H7 (cell line): ENCODE measurements at regions not wholly inside any gene's neighbourhood (a gene's known extent, or its start where the extent isn't known, plus 50 kb on each side); places are given as distances from the start of the nearest gene placed in this dataset.

Source experiments
- DNase-seq: peaks from one replicate; pipeline ENCODE4 v3.0.0; 2012
- H3K27me3 ChIP-seq: 2 replicates; pipeline ENCODE4 v1.6.0; 2011; ENCODE audit warnings: mild to moderate bottlenecking, low read length; ENCODE audit not compliant: control insufficient read depth, insufficient read depth
- H3K36me3 ChIP-seq: replicated peaks from 2 replicates; pipeline ENCODE4 v1.5.1; 2011; ENCODE audit warnings: low read length; ENCODE audit not compliant: control insufficient read depth, insufficient read depth
- H3K4me3 ChIP-seq: 2 replicates; pipeline ENCODE4 v1.5.1; 2011; ENCODE audit warnings: low read depth, mild to moderate bottlenecking, control low read depth, low read length, moderate library complexity; ENCODE audit not compliant: insufficient read depth

- DNase-seq, result no peak
- no peaks in the 10 kb centered on the region; the same call in 1 of the 2 replicates for H3K27me3 ChIP-seq
- no peak overlapping the region for H3K4me3 ChIP-seq
- no peaks in the 10 kb centered on the region for H3K36me3 ChIP-seq
Observed at GRCh38 chr9:36749461-36749860, 176.8 kb downstream of the MELK start.

GRCh38 chr9:36750630-36751029 is 177.9 kb downstream of the MELK start:
- Histone ChIP-seq H3K27me3 (no peaks in the 10 kb centered on the region; the same call in 1 of the 2 replicates), H3K4me3 (no peak overlapping the region), H3K36me3 (no peaks in the 10 kb centered on the region)
- no peak for DNase-seq

GRCh38 chr9:36755019-36755418 is 182.3 kb downstream of the MELK start:
- no peaks in the 10 kb centered on the region; the same call in 1 of the 2 replicates for H3K27me3 ChIP-seq
- no peak overlapping the region for H3K4me3 ChIP-seq
- no peaks in the 10 kb centered on the region for H3K36me3 ChIP-seq
- DNase-seq, result no peak

- no peak overlapping the region for H3K4me3 ChIP-seq
- no peaks in the 10 kb centered on the region; the same call in 1 of the 2 replicates for H3K27me3 ChIP-seq
- no peaks in the 10 kb centered on the region for H3K36me3 ChIP-seq
- no peak for DNase-seq
Observed at GRCh38 chr9:36759141-36759540, 186.4 kb downstream of the MELK start.

GRCh38 chr9:36759976-36760375 is 187.3 kb downstream of the MELK start:
- no peaks in the 10 kb centered on the region for H3K36me3 ChIP-seq
- DNase-seq, result no peak
- H3K27me3 ChIP-seq, result peaks cover 2% of the 10 kb centered on the region; the same call in 1 of the 2 replicates
- no peak overlapping the region for H3K4me3 ChIP-seq

GRCh38 chr9:36760667-36761420 is 188.1 kb downstream of the MELK start:
- DNase-seq, result no peak
- Histone ChIP-seq H3K4me3 (no peak overlapping the region), H3K36me3 (no peaks in the 10 kb centered on the region), H3K27me3 (peaks cover 2% of the 10 kb centered on the region; the same call in 1 of the 2 replicates)

GRCh38 chr9:36762958-36763357 is 190.3 kb downstream of the MELK start:
- Histone ChIP-seq H3K4me3 (no peak overlapping the region), H3K27me3 (peaks cover 9% of the 10 kb centered on the region; the same call in 1 of the 2 replicates), H3K36me3 (no peaks in the 10 kb centered on the region)
- peak; percentile 68 for DNase-seq

GRCh38 chr9:36763778-36764177 is 191.1 kb downstream of the MELK start:
- Histone ChIP-seq H3K4me3 (no peak overlapping the region), H3K27me3 (peaks cover 11% of the 10 kb centered on the region; the same call in 1 of the 2 replicates), H3K36me3 (no peaks in the 10 kb centered on the region)
- DNase-seq, result no peak

- Histone ChIP-seq H3K4me3 (no peak overlapping the region), H3K36me3 (no peaks in the 10 kb centered on the region), H3K27me3 (peaks cover 11% of the 10 kb centered on the region; the same call in 1 of the 2 replicates)
- DNase-seq, result peak; percentile 60
Observed at GRCh38 chr9:36764364-36765076, 191.8 kb downstream of the MELK start.

- Histone ChIP-seq H3K27me3 (peaks cover 11% of the 10 kb centered on the region; the same call in 1 of the 2 replicates), H3K4me3 (peak overlapping the region; percentile 56), H3K36me3 (no peaks in the 10 kb centered on the region)
- peak; percentile 49 for DNase-seq
Observed at GRCh38 chr9:36765077-36765390, 192.3 kb downstream of the MELK start.

- Histone ChIP-seq H3K27me3 (peaks cover 11% of the 10 kb centered on the region; the same call in 1 of the 2 replicates), H3K4me3 (peak overlapping the region; percentile 56), H3K36me3 (no peaks in the 10 kb centered on the region)
- DNase-seq, result peak; percentile 99
Observed at GRCh38 chr9:36765468-36766341, 193.0 kb downstream of the MELK start.

- Histone ChIP-seq H3K27me3 (peaks cover 11% of the 10 kb centered on the region; the same call in 1 of the 2 replicates), H3K36me3 (no peaks in the 10 kb centered on the region), H3K4me3 (no peak overlapping the region)
- DNase-seq, result no peak
Observed at GRCh38 chr9:36768677-36769076, 196.0 kb downstream of the MELK start.

- Histone ChIP-seq H3K4me3 (no peak overlapping the region), H3K27me3 (peaks cover 9% of the 10 kb centered on the region; the same call in 1 of the 2 replicates), H3K36me3 (no peaks in the 10 kb centered on the region)
- DNase-seq, result no peak
Observed at GRCh38 chr9:36770025-36770424, 197.3 kb downstream of the MELK start.
